Glutamatergic neuron (in vitro differentiated cells): ENCODE measurements at regions not wholly inside any gene's neighbourhood (a gene's known extent, or its start where the extent isn't known, plus 50 kb on each side); places are given as distances from the start of the nearest gene placed in this dataset.
A peak's percentile ranks its signal among the peaks of the same experiment; 100 is the strongest.
"Not testable (repeated sequence)": the region's sequence is repeated elsewhere in the genome, so short reads cannot be mapped to it uniquely, and the experiment has no call there.

Source experiments
- DNase-seq: peaks from one replicate; pipeline ENCODE4 v3.0.0; 2022
- H3K27ac Mint-ChIP-seq: one replicate; pipeline ENCODE4 v1.8.0; 2020; ENCODE audit warnings: mild to moderate bottlenecking, mixed read lengths, inconsistent platforms; ENCODE audit not compliant: unreplicated experiment
- H3K27me3 Mint-ChIP-seq: one replicate; pipeline ENCODE4 v1.8.0; 2020; ENCODE audit warnings: mild to moderate bottlenecking, moderate library complexity, mixed read lengths, inconsistent platforms; ENCODE audit not compliant: unreplicated experiment
- H3K36me3 Mint-ChIP-seq: one replicate; pipeline ENCODE4 v1.8.0; 2020; ENCODE audit warnings: mild to moderate bottlenecking, mixed read lengths, inconsistent platforms; ENCODE audit not compliant: unreplicated experiment
- H3K4me1 Mint-ChIP-seq: one replicate; pipeline ENCODE4 v1.8.0; 2020; ENCODE audit warnings: mild to moderate bottlenecking, low read depth, mixed read lengths, inconsistent platforms; ENCODE audit not compliant: unreplicated experiment
- H3K4me3 Mint-ChIP-seq: one replicate; pipeline ENCODE4 v1.8.0; 2020; ENCODE audit warnings: mild to moderate bottlenecking, mixed read lengths, inconsistent platforms; ENCODE audit not compliant: unreplicated experiment
- H3K9me3 Mint-ChIP-seq: one replicate; pipeline ENCODE4 v1.8.0; 2020; ENCODE audit warnings: mild to moderate bottlenecking, moderate library complexity, mixed read lengths, inconsistent platforms; ENCODE audit not compliant: unreplicated experiment
- CTCF ChIP-seq: fragments of 200-600 bp; sonication (generic); IDR thresholded peaks from one replicate; pipeline ENCODE4 v1.5.0; 2021; ENCODE audit not compliant: partially characterized antibody, unreplicated experiment

GRCh38 chr13:34175551-34175950, 357.6 kb downstream of the RFC3 start:
- H3K36me3 Mint-ChIP-seq, result no peaks in the 10 kb centered on the region
- H3K27me3 Mint-ChIP-seq, result peaks cover 5% of the 10 kb centered on the region
- no peak for DNase-seq
- peaks cover 21% of the 10 kb centered on the region for H3K4me1 Mint-ChIP-seq
- peak overlapping the region; percentile 41 for H3K27ac Mint-ChIP-seq
- no peaks in the 10 kb centered on the region for H3K9me3 Mint-ChIP-seq
- no peak overlapping the region for H3K4me3 Mint-ChIP-seq
- no peak for TF ChIP-seq CTCF

- no peak for DNase-seq
- peaks cover 5% of the 10 kb centered on the region for H3K27me3 Mint-ChIP-seq
- H3K4me1 Mint-ChIP-seq, result peaks cover 21% of the 10 kb centered on the region
- no peaks in the 10 kb centered on the region for H3K9me3 Mint-ChIP-seq
- H3K27ac Mint-ChIP-seq, result peak overlapping the region; percentile 71
- H3K4me3 Mint-ChIP-seq, result no peak overlapping the region
- H3K36me3 Mint-ChIP-seq, result no peaks in the 10 kb centered on the region
- no peak for TF ChIP-seq CTCF
Observed at GRCh38 chr13:34176633-34177032, 358.7 kb downstream of the RFC3 start.

- Mint-ChIP-seq H3K36me3 (no peaks in the 10 kb centered on the region), H3K27ac (no peak overlapping the region), H3K4me3 (no peak overlapping the region), H3K27me3 (peaks cover 8% of the 10 kb centered on the region), H3K4me1 (peaks cover 37% of the 10 kb centered on the region), H3K9me3 (peaks cover 3% of the 10 kb centered on the region)
- DNase-seq, result no peak
- TF ChIP-seq CTCF, result no peak
Observed at GRCh38 chr13:34179481-34179880, 361.5 kb downstream of the RFC3 start.

GRCh38 chr13:34179927-34180326, 362.0 kb downstream of the RFC3 start:
- Mint-ChIP-seq H3K9me3 (peaks cover 3% of the 10 kb centered on the region), H3K27me3 (peaks cover 8% of the 10 kb centered on the region), H3K36me3 (no peaks in the 10 kb centered on the region), H3K4me3 (no peak overlapping the region), H3K4me1 (peaks cover 37% of the 10 kb centered on the region), H3K27ac (no peak overlapping the region)
- TF ChIP-seq CTCF, result no peak
- DNase-seq, result no peak

GRCh38 chr13:34181256-34181655, 363.3 kb downstream of the RFC3 start:
- not testable (repeated sequence) for DNase-seq, H3K36me3 Mint-ChIP-seq, H3K9me3 Mint-ChIP-seq, H3K27me3 Mint-ChIP-seq, H3K4me3 Mint-ChIP-seq
- peak overlapping the region; percentile 67 for H3K27ac Mint-ChIP-seq
- H3K4me1 Mint-ChIP-seq, result peaks cover 32% of the 10 kb centered on the region

GRCh38 chr13:34189946-34190345, 372.0 kb downstream of the RFC3 start:
- H3K4me3 Mint-ChIP-seq, result no peak overlapping the region
- no peaks in the 10 kb centered on the region for H3K4me1 Mint-ChIP-seq
- H3K27ac Mint-ChIP-seq, result no peak overlapping the region
- peaks cover 6% of the 10 kb centered on the region for H3K36me3 Mint-ChIP-seq
- no peak for TF ChIP-seq CTCF
- H3K9me3 Mint-ChIP-seq, result no peaks in the 10 kb centered on the region
- DNase-seq, result no peak
- H3K27me3 Mint-ChIP-seq, result peaks cover 2% of the 10 kb centered on the region
